ENCODE measurements at regions not wholly inside any gene's neighbourhood (a gene's known extent, or its start where the extent isn't known, plus 50 kb on each side); places are given as distances from the start of the nearest gene placed in this dataset.

- H3K9me3 Mint-ChIP-seq: no peaks in the 10 kb centered on the region
- no peak overlapping the region for H3K4me3 Mint-ChIP-seq
- no peak overlapping the region for H3K27ac Mint-ChIP-seq
- peaks cover 5% of the 10 kb centered on the region for H3K27me3 Mint-ChIP-seq (ENCODE audit: low read depth)
- no peak for TF ChIP-seq CTCF (IDR thresholded peaks at IDR 0.05; ENCODE audit: unreplicated experiment in 3 of 3)
- H3K36me3 Mint-ChIP-seq (ENCODE audit: low read depth): no peaks in the 10 kb centered on the region
- no peaks in the 10 kb centered on the region for H3K4me1 Mint-ChIP-seq
These were observed 97.7 kb downstream of the GYPC start for GRCh38 chr2:126753501-126754212.

- Mint-ChIP-seq H3K27me3 (ENCODE audit: low read depth) (peaks cover 9% of the 10 kb centered on the region), H3K4me3 (no peak overlapping the region), H3K9me3 (no peaks in the 10 kb centered on the region), H3K27ac (no peak overlapping the region), H3K36me3 (ENCODE audit: low read depth) (no peaks in the 10 kb centered on the region), H3K4me1 (no peaks in the 10 kb centered on the region)
- TF ChIP-seq CTCF (IDR thresholded peaks at IDR 0.05; ENCODE audit: unreplicated experiment in 3 of 3): no peak
These were observed 98.5 kb downstream of the GYPC start for GRCh38 chr2:126754240-126755004.

GRCh38 chr2:126756125-126756524 lies 100.2 kb downstream of the GYPC start:
- TF ChIP-seq CTCF (IDR thresholded peaks at IDR 0.05; ENCODE audit: unreplicated experiment in 3 of 3): no peak
- Mint-ChIP-seq H3K27ac (no peak overlapping the region), H3K36me3 (ENCODE audit: low read depth) (no peaks in the 10 kb centered on the region), H3K4me1 (peaks cover 2% of the 10 kb centered on the region), H3K9me3 (no peaks in the 10 kb centered on the region), H3K27me3 (ENCODE audit: low read depth) (peaks cover 10% of the 10 kb centered on the region), H3K4me3 (no peak overlapping the region)

GRCh38 chr2:126761256-126761980 lies 105.5 kb downstream of the GYPC start:
- no peak for TF ChIP-seq CTCF (IDR thresholded peaks at IDR 0.05; ENCODE audit: unreplicated experiment in 3 of 3)
- H3K36me3 Mint-ChIP-seq (ENCODE audit: low read depth): no peaks in the 10 kb centered on the region
- H3K4me1 Mint-ChIP-seq: peaks cover 5% of the 10 kb centered on the region
- H3K27me3 Mint-ChIP-seq (ENCODE audit: low read depth): peaks cover 20% of the 10 kb centered on the region
- no peak overlapping the region for H3K4me3 Mint-ChIP-seq
- H3K9me3 Mint-ChIP-seq: peaks cover 4% of the 10 kb centered on the region
- no peak overlapping the region for H3K27ac Mint-ChIP-seq

GRCh38 chr2:126761981-126762878 lies 106.3 kb downstream of the GYPC start:
- TF ChIP-seq CTCF (IDR thresholded peaks at IDR 0.05; ENCODE audit: unreplicated experiment in 3 of 3): no peak
- peaks cover 26% of the 10 kb centered on the region for H3K27me3 Mint-ChIP-seq (ENCODE audit: low read depth)
- no peak overlapping the region for H3K27ac Mint-ChIP-seq
- H3K4me1 Mint-ChIP-seq: peaks cover 5% of the 10 kb centered on the region
- H3K4me3 Mint-ChIP-seq: no peak overlapping the region
- no peaks in the 10 kb centered on the region for H3K36me3 Mint-ChIP-seq (ENCODE audit: low read depth)
- peaks cover 4% of the 10 kb centered on the region for H3K9me3 Mint-ChIP-seq

All from nephron (organoid).